22Rv1 (cell line): ENCODE measurements at regions not wholly inside any gene's neighbourhood (a gene's known extent, or its start where the extent isn't known, plus 50 kb on each side); places are given as distances from the start of the nearest gene placed in this dataset.

Source experiments
- ZFX ChIP-seq: fragments of 450-650 bp; IDR thresholded peaks from 2 replicates; pipeline ENCODE4 v1.6.1; 2017; ENCODE audit warnings: antibody characterized with exemption, borderline replicate concordance
- TF ChIP-seq, protein P1 (sequence below): fragments of 450-650 bp; IDR thresholded peaks from 2 replicates; pipeline ENCODE4 v1.5.1; 2017; ENCODE audit warnings: mild to moderate bottlenecking

DNA sequence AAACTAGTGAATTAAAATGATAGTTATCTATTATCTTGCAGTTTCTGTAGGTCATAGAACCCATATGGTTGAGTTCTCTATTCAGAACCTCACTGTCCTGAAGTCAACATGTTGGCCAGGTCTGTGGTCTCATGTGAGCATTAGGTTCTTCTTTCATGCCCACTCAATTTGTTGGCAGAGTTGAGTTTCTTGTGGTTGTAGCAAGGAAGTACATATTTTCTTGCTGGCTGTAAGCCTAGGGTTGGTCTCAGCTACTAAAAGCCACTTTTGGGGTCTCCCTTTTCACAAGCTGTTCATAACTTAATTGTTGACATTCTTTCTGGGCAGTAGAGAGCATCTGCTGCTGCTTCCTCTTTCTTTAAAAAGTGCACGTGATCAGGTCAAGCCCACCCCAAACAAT lies 1165.1 kb upstream of the NCAM2 start:
- TF ChIP-seq, protein P1, sequence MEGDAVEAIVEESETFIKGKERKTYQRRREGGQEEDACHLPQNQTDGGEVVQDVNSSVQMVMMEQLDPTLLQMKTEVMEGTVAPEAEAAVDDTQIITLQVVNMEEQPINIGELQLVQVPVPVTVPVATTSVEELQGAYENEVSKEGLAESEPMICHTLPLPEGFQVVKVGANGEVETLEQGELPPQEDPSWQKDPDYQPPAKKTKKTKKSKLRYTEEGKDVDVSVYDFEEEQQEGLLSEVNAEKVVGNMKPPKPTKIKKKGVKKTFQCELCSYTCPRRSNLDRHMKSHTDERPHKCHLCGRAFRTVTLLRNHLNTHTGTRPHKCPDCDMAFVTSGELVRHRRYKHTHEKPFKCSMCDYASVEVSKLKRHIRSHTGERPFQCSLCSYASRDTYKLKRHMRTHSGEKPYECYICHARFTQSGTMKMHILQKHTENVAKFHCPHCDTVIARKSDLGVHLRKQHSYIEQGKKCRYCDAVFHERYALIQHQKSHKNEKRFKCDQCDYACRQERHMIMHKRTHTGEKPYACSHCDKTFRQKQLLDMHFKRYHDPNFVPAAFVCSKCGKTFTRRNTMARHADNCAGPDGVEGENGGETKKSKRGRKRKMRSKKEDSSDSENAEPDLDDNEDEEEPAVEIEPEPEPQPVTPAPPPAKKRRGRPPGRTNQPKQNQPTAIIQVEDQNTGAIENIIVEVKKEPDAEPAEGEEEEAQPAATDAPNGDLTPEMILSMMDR, result no peak
- no peak for TF ChIP-seq ZFX
